GM13976 (cell line): ENCODE measurements at regions not wholly inside any gene's neighbourhood (a gene's known extent, or its start where the extent isn't known, plus 50 kb on each side); places are given as distances from the start of the nearest gene placed in this dataset.

Experiments used
- DNase-seq: peaks from one replicate; pipeline ENCODE4 v3.0.0; 2012; ENCODE audit warnings: low spot score
- in situ Hi-C: fragments of 300-500 bp; cut with MboI; formaldehyde crosslinking; loops from one replicate; pipeline ENCODE4 v1.12.0; 2022; ENCODE audit warnings: low sequenced_read_pairs, mixed read lengths, inconsistent platforms; ENCODE audit not compliant: unreplicated experiment
- TF ChIP-seq, protein P1 (sequence below): IDR thresholded peaks from 2 replicates; pipeline ENCODE4 v1.5.1; 2012; ENCODE audit warnings: borderline replicate concordance, mild to moderate bottlenecking; ENCODE audit not compliant: insufficient read depth; ENCODE audit errors: extremely low read depth, missing control alignments, control extremely low read depth

DNA sequence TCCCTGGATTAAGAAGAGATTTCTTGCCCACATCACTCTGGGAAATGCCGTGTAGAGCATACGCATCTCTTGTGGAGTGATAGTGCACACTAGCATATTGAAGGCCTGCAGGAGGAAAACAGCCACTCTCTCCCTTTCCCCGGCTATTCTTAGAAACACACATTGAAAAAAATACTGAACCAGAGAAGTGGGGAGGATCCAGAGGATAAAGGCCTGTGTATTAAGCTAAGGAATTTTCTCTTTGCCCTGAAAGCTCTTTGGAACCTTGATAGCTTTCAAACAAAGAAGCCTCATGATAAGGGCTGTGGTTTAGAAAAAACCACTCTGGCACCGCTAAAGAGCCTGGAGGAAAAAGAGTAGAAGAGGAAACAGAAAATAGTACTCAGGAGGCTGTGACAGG is 386.1 kb upstream of the NBEA start:
- no peak for DNase-seq
- TF ChIP-seq, protein P1, sequence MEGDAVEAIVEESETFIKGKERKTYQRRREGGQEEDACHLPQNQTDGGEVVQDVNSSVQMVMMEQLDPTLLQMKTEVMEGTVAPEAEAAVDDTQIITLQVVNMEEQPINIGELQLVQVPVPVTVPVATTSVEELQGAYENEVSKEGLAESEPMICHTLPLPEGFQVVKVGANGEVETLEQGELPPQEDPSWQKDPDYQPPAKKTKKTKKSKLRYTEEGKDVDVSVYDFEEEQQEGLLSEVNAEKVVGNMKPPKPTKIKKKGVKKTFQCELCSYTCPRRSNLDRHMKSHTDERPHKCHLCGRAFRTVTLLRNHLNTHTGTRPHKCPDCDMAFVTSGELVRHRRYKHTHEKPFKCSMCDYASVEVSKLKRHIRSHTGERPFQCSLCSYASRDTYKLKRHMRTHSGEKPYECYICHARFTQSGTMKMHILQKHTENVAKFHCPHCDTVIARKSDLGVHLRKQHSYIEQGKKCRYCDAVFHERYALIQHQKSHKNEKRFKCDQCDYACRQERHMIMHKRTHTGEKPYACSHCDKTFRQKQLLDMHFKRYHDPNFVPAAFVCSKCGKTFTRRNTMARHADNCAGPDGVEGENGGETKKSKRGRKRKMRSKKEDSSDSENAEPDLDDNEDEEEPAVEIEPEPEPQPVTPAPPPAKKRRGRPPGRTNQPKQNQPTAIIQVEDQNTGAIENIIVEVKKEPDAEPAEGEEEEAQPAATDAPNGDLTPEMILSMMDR = no peak

DNA sequence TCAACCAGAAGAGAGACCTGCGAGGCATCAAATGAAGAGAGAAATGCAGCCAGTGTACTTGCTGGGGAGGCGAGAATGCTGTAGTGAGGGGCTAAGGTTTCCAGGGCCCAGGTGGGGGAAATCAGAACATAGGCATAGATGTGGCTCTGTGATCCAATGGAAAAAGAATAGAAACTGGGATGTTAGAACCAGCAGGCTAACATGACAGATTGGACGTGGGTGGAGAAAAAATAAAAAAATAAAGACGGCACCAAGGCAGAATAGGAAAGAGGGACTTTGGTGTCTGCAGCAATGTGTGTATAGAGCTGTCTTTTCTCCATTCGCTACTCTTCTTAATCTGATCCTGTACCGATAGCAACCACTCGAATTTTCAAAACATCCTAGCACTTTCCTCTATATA is 381.0 kb upstream of the NBEA start:
- in situ Hi-C loops = no loop called here
- no peak for DNase-seq
- TF ChIP-seq, protein P1 = no peak

More for the DNA sequence above, 386.1 kb upstream of the NBEA start:
- in situ Hi-C loops = no loop called here

DNA sequence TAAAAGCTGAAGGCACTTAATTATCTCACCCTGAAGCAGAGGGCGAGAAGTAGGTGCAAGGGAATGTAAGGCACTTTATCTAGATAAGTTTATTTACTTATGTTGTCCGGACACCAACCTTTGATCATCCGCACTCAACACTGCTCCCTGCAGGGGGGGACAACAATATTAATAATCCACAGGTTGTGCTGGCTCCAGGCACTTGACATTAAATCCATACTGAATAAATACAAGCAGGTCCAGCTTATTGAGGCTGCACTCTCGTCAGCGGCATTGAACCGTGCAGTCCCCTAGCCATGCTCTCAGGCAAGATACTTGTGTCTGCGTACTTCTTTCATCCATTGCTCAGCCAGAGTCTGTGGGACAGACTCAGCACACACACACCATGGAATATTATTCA is 374.5 kb upstream of the NBEA start:
- TF ChIP-seq, protein P1 = no peak
- no peak for DNase-seq
- in situ Hi-C loops = no loop called here

DNA sequence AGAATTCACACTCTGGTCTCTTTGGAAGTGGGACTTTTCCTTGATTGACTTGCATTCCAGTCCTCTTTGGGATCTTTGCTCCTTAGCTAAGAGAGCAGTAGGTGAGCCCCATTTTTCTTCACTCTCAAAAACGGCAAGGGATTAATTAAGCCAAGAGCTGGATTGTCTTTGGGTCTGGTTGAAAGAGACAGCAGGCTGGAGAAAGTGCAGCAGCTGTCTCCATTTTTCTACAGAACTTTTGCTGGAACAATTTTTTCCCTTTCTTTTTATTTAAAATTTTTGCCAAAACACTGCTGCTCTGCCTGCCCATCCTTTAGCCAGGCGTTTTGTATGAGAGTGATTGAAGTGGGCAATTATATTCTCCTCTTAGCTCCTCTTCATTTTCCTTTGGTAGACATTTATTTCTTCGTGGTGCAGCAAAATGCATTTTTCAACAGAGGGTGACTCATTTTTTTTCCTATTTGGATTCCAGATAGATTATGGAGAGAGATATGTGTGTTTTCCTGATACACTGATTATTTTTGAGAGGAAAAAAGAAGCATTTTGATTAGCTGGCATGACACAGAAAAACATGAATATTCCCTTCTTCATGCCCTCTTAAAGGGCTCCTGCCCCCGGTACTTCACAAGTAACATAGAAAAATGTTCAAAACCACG is 371.2 kb upstream of the NBEA start:
- in situ Hi-C loops = no loop called here
- TF ChIP-seq, protein P1 = no peak

DNA sequence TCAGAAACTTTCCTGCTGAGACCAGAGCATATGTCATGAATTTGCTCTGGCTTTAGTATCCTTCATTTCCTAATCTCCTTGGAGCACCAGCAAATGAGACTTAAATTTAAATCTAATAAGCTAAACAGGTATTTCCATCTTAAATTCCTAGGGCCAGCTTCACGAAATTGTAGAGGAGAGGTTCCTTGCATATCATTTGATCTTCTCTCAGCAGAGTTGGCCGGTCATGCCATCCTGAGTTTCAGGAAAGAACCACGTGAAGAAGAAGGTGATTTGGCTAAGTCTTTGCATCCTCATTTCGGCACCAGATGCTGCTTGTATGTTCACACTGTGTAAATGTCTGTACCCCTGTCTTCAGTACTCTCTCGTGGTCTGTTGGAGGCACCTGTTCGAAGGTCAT is 370.4 kb upstream of the NBEA start:
- TF ChIP-seq, protein P1 = no peak
- in situ Hi-C loops = no loop called here
- no peak for DNase-seq

More for the DNA sequence above, 371.2 kb upstream of the NBEA start:
- no peak for DNase-seq

DNA sequence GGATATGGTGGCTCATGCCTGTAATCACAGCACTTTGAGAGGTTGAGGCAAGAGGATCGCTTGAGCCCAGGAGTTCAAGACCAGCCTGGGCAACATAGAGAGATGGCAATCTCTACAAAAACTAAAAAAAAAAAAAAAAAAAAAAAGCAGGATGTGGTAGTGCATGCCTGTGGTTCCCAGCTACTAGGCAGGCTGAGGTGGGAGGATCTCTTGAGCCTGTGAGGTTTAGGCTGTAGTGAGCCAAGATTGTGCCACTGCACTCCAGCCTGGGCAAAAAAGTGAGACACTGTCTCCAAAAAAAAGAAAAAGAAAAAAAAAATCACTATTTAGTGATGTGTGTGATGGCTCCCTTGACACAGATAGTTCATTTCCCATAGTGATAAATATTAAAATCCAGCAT is 365.0 kb upstream of the NBEA start:
- in situ Hi-C loops = no loop called here
- no peak for DNase-seq
- TF ChIP-seq, protein P1 = no peak
